ENCODE measurements at regions not wholly inside any gene's neighbourhood (a gene's known extent, or its start where the extent isn't known, plus 50 kb on each side); places are given as distances from the start of the nearest gene placed in this dataset.

DNA sequence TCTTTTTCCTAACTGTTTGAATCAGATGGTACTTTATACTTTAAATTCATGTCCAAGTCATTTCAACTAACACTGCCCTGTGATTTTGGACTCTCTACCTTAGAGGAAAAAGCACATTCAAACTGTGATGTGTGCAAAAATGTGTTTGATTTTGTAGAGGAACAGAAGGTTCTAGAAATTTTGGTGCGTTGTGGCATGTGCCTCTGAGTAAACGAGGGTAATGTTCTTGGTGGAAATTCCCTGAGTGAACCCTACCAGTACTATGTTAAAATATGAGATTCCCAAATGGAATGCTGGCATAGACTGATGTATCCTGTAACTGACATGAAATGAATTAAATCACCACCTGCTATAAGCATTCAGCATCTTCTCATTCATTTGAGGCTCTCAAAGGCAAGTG, 901.9 kb upstream of the KLHL29 start:
- DNase-seq (ENCODE audit: low read depth, low spot score), result no peak

DNA sequence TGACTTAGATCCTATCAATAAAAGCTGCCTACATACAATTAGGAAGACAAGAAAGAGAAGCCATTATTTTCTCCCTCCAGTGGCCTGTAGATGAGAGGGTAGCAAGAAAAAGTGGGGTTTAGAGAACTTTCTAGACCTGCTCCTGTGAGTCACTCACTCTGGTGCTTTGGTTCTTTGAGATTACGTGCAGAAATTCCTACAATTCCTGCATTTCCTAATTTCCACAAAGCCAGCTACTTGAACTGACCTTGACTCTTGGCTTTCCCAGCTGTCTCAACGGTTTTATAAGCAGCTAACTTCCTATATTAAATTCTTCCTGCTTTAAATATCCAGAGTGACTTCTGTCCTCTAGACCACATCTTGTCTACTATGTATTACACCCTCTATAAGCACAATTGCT, 899.5 kb upstream of the KLHL29 start:
- DNase-seq (ENCODE audit: low read depth, low spot score), result no peak

DNA sequence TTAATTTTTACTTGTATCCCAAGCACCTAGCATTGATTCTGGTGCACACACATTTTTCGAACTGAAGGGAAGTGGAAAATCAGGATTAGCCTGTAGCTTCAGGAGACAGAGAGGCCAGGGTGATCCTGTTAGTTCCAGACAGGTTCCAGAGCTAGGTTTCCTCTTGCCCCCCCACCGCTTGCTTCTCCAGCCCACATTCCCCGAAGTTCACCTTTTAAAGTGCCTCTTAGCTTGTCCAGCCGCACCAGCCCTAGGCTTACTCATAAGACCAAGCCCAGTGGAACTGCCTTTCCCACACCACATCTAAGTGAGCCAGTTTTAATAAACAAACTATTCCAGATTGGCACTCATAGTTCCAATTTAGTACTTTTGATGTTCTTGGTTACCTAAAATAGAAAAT, 898.6 kb upstream of the KLHL29 start:
- DNase-seq (ENCODE audit: low read depth, low spot score), result no peak

DNA sequence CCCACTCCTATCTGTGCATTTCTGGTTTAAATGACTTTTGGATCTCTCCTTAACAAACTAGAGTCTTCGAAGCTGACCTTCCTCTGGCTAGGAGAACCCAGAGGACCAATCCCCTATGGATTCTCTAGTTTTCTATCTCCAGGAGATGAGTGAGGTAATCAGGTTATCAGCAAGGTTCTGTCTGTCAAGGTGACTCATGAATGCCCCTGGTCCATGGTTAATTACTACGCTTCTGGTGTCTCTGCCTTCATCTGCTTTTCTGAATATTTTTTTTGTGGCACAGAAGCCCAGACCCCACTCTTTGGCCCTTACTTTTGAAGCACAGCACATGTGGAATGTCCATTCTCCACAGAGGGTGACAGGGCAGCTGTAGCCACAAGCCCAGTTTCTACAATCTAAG, 897.9 kb upstream of the KLHL29 start:
- no peak for DNase-seq (ENCODE audit: low read depth, low spot score)

DNA sequence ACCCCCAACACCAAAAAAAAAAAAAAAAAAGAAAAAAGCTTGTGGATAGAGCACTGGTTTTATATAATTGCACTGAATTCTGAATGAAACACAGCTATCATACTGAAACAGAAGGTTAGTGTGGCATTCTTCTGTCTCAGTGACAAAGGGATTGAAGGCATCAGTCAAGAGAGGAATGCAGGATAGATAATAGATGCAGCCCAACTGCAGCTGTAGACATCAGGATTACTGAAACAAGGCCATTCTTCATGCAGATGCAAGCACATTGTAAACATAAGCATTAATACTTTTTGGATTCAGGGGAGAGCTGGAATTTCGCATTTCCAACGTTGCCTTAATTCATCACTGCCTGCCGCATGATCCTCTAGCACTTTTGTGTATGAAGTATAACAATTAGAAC, 897.4 kb upstream of the KLHL29 start:
- DNase-seq (ENCODE audit: low read depth, low spot score), result no peak

DNA sequence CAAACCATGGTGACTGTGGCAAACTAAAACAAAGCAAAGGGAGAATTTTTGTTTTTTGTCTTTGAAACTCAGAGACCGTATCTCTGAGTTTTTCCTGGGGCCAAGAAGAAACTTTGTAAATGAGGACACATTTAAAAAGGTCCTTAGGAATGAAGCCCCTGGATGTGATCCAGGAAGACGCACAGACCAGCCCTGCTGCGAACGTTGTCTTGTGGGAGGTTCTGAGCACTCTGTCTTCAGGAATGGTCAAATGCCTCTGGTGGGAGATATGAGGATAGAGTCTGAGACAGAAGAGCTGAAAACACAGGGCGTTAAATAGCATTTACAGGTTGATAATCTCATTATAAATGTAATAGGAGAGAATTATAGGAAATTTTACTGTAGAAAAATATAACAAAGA, 893.5 kb upstream of the KLHL29 start:
- DNase-seq (ENCODE audit: low read depth, low spot score), result no peak

DNA sequence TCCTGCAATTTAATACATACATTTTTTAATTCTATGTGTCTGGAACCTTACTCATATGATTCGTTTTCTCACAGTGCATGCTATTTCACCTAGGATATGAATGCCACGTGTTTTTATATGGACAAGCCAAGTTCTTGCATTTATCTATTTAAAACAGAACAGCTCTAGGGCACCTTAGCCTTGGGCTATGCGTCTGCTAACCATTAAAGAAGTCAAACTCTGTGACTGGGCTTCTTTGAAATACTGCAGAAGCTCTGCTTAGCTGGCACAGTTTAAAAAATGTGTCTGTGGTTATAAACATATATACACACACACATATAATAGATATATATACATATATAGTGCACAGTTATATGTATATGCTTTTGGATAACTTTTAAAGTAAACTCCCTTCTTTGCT, 890.8 kb upstream of the KLHL29 start:
- no peak for DNase-seq (ENCODE audit: low read depth, low spot score)

DNA sequence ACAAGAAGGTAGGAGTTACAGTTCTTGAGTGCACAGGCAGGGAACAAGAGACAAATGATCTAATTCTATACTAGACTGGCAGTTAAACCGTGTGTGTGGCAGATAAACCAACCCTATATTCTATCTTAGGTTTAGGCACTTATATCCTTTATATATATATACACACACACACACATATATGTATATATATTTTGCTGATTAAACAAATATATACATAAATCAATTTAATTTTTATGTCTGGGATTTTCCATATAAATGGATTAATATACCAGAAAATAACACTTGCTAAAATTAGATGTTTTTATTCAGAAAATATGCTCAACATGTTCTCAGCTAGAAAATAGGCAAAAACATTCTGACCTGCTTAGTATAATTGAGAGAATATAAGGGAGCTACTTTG, 887.9 kb upstream of the KLHL29 start:
- DNase-seq (ENCODE audit: low read depth, low spot score), result no peak

DNA sequence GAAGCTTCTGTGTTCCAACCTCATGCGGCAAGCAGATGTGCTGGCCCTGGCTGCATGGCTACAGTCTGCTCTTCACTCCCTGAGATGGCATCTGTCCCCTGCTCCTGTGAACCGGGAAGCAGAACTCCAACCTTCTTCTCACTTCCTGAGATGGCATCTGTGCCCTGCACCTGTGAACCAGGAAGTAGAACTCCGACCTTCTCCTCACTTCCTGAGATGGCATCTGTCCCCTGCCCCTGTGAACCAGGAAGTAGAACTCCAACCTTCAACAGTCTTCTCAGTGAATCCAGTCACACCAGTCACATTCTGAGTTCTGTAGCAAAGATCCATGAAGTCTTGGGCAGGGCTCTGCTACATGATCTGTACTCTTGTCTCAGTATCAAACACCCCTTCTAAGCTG, 887.2 kb upstream of the KLHL29 start:
- no peak for DNase-seq (ENCODE audit: low read depth, low spot score)

DNA sequence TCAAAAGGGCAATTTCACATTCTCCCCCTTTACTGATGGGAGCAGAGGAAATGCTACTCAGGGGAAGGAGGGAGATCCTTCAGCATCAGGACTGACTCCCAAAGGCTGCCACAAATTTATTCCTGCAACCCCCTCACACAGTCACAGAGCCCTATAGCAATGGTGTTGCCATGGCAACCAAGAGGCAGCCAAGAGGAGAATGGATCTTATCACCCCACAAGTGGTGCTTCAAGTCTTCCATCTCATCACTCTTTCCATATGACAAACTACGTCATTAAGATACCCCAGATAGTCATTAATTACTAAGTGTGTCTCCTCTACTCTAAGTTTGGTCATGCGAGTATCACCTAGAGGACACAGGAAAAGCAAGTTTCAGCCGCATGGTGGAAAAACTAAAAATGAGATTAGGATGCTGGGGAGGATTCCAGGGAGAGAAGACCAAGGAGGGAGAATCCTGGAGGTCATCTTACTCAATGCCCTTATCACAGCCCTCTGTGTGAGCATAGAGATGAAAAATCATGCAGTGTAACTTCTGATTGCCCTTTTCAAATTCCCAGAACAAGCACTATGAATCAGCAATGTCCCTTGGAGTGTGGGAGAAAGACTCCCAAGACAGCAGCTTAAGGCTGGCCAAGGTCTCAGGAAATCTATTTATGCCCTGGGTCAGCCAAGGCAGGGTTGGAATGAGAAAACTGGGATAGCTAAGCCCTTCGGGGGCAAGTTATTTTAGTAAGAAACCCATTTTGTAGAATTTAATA, 885.7 kb upstream of the KLHL29 start:
- no peak for DNase-seq (ENCODE audit: low read depth, low spot score)

DNA sequence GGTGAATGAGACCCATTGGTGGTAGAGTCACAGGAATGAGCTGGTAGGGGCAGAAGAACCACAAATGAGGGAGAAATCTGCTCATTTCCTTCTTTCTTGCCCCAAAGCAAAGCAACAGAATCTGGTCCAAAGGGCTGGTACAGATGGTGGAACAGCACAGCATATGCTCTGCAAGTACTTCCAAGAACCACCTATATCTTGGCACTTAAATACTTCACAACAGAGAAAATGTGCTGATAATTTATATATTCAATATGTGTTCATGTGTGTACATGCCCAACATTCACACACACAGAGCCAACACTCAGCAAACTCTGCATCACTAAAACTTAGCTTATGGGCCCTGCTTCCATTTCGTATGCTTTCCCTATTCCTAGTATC, 884.4 kb upstream of the KLHL29 start:
- no peak for DNase-seq (ENCODE audit: low read depth, low spot score)

DNA sequence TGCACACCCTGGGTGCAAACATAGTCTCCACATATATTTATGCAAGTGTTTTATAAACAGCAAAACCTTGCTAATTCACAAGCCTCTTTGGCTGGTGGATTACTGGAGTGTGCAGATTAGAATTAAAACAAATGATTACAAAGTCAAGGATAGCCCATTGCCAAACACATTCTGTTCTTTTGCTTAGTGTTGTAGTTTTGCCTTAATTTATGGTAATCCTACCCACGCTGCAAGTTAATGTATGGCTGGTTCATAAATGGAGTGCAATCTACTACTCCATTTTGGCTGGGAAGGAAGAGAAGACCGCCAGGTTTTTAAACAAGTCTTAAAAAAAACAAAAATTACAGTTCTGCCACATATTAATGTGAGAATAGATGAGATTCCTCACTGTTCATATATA, 883.1 kb upstream of the KLHL29 start:
- no peak for DNase-seq (ENCODE audit: low read depth, low spot score)

DNA sequence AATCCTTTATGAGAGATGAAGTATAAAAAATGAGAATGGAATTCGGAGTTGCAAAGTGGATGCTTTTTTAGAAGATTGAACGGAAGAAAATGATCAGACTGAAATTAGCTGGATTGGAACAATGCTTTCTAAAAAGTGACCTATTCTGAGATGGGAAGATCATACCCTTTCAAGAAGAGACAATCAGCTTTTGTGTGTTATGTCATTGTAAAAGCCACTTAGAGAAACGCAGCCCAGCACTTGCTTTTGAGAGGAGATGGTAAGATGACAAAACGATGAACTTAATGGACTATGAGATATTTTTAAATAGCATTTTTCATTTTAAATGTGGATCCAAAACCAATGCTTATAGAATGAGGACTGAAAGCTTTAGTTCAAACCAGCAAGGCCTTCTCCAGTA, 871.4 kb upstream of the KLHL29 start:
- DNase-seq (ENCODE audit: low read depth, low spot score), result no peak

DNA sequence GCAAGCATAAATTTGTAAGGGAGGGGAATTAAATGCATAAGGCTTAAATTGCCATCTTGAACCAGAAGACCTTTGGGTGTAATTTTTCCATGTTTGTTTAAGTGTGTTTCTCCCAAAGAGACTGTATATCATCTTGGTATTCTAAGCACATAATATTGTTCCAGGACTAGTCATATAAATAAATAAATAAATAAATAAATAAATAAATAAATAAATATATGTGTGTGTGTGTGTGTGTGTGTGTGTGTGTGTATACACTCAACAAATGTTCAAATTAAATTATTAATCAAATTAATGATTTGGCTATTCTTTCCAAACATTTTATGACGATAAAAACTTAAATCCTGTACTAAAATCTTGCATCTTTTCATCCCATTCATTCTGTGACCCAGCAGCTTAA, 867.8 kb upstream of the KLHL29 start:
- DNase-seq (ENCODE audit: low read depth, low spot score), result no peak

DNA sequence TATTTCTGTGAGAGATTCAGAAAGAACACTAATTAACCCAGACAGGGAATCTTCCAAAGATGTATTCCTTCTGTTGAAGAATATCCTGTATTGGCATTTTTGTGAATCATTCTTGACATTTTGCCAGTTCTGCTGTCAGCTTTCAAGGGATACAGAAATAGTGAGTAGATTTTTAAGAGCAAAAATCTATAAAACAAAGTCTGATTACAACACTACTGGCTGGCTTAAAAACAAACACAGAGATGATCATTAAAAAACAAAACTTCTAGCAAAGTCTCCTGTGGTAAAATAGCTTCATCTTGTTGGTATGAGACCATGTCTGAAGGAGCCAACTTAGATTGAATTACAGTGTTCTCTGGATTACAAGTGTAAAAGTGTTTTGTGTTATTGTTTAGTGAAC, 866.3 kb upstream of the KLHL29 start:
- DNase-seq (ENCODE audit: low read depth, low spot score), result no peak

DNA sequence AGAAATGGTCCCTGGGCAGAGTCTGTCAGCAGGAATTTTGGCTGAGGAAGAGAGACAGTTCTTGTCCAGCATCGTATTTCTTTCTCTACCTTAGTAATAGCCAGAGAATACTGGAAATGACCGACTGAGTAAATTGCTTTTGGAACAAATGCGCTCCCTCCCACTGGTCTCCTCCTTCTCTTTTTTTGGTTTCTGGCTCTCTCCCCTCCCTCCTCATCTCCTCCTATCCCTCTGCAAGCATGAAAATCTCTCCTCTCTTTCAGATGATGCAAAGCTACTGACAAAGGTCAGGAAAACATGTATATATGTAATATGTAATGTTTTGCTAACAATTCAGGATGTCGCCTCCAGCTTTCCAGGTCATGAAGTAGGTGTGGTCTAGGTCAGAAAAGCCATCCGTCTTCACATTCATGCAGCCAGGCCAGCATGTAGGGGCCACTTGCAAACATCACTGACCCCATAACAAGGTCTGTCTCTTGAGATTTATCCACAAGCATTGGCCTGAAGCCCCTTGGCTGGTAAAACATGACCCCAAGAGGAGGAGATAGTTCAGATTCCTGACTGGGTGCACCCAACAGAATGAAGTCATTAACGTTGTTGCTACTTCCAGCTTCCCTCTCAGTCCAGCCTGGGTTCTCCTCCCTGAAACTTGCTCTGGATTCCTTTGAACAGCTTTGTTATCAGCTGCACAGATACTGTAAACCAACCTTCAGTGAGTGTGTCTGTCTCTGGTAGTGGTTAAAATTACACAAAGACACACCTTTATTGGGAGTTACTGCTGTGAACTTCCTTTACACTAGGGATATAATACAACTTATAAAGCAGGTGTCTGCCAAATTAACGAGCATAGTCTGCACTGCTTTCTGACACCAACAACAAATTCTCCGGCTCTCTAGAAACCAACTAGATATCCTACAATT, 864.4 kb upstream of the KLHL29 start:
- no peak for DNase-seq (ENCODE audit: low read depth, low spot score)

DNA sequence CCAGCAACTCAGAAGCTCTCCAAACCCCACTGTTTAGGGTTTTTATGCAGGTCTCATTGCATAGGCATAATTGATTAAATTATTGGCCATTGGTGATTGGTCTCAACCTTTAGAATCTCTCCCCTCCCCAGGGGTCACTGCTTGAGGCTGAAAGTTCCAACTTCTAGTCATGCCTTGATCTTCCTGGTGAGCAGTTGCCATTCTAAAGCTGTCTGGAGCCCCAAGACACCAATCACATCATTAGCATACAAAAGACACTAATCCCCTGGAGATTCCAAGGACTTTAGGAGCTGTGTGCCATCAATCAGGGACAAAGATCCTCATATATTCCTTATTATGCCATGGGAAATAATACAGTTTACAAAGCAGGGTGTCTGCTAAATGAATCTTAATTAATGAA, 863.4 kb upstream of the KLHL29 start:
- no peak for DNase-seq (ENCODE audit: low read depth, low spot score)

DNA sequence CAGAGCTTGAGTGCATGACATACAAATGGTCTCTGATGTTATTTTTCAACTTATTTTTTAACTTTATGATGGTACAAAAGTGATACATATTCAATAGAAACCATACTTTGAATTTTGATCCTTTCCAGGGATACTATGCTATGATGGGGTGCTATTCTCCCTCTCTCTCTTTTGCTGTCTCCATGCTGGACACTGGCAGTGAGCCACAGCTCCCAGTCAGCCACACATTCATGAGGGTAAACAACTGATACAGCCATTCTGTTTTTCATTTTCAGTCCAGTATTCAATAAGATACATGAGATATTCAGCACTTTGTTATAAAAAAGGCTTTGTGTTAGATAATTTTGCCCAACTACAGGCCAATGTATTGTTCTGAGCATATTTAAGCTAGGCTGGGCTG, 859.3 kb upstream of the KLHL29 start:
- DNase-seq (ENCODE audit: low read depth, low spot score), result no peak

DNA sequence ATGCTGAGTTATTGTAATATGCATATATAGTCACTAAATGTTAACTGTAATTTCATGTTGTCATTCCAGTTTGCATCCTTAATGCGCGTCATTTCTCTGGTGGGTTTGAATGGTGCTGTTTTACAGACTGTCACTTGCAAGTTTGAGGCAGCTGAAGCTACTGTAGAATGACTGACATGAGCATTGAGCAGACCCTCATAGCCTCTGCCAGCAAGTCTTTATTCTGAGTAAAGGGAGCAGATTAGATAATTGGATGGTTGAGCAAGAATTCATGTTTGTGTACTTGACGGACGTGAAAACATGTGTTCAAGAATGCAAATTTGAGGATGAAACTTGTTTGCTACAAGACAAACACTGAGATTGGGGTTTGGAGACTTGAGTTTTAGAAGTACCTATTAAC, 854.8 kb upstream of the KLHL29 start:
- no peak for DNase-seq (ENCODE audit: low read depth, low spot score)

DNA sequence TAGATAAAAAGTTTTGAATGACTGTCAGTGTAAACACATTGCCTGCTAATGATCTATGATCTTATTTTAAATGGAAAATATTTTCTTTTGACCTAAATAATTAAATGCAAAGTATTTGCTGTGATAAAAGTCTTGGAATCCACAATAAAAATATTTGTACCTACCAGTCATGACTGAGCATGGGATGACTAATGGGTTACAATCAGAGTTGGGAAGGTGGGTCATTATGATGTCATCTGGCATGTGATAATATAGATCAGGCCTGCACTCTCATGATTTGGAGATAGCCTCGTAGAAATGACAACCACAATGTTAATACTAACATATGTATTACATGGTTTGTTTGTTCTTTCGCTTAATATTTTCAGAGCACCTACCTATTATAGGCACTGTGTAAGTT, 848.8 kb upstream of the KLHL29 start:
- DNase-seq (ENCODE audit: low read depth, low spot score), result peak; percentile 10

DNA sequence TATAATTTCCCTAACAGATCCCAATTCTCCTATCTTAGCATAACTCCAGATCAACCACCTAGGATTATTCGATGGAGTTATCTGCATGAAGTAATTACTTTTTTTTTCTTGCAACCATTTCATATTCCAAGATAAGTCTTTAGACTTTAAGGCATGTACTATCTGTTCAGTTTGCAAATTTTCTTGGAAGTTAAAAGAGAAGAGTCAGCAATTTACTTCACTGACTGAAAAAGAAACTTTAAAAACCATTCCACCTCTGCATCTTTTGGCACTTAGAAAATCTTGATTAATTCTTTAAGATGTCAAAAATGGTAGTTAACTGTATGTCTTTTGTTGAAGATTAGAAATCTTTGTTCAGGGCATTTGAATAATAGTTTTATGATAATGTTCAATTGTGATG, 830.5 kb upstream of the KLHL29 start:
- DNase-seq (ENCODE audit: low read depth, low spot score), result no peak

DNA sequence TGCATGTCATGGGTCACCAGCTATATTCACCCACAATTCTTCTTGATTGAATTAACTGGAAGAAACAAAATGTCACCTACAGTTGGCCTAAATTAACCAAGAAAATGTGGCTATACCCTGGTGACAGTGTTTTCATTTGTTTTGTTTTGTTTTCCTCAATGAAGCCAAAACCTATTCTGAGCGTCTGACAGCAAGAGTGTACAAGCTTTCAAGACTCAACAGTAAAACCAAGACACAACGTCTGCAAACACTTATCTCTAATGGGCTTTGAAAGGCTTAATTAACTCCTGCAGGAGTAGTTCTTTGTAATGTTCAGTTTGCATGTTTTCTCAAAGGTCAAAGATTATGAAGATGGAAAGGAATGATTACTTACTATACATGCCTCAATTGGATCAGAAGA, 827.6 kb upstream of the KLHL29 start:
- no peak for DNase-seq (ENCODE audit: low read depth, low spot score)

DNA sequence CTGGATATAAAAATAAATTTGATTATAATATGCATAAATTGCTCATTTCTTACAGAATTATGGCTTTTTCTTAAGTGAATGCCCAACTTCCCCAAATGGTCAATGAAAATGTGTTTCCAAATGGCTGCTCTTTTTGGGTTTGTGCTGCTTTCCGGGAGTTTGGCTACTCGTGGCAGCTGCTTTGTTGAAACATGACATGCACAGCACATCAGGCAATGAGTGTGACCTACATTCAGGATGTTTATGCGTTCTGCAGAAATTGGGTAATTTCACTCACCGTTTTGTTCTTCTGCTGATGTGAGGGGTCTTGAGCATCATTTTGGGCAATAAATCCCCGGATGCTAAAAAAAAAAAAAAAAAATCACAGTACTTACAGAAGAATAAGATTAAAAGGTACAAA, 825.0 kb upstream of the KLHL29 start:
- DNase-seq (ENCODE audit: low read depth, low spot score), result no peak

Measured in astrocyte of the hippocampus (primary cell).